Pons (tissue), 1 donor: ENCODE measurements at regions not wholly inside any gene's neighbourhood (a gene's known extent, or its start where the extent isn't known, plus 50 kb on each side); places are given as distances from the start of the nearest gene placed in this dataset.
"Not testable (repeated sequence)": the region's sequence is repeated elsewhere in the genome, so short reads cannot be mapped to it uniquely, and the experiment has no call there.

Experiments
- DNase-seq: peaks from one replicate; pipeline ENCODE4 v3.0.0-alpha.2; 2016; ENCODE audit warnings: low spot score

DNA sequence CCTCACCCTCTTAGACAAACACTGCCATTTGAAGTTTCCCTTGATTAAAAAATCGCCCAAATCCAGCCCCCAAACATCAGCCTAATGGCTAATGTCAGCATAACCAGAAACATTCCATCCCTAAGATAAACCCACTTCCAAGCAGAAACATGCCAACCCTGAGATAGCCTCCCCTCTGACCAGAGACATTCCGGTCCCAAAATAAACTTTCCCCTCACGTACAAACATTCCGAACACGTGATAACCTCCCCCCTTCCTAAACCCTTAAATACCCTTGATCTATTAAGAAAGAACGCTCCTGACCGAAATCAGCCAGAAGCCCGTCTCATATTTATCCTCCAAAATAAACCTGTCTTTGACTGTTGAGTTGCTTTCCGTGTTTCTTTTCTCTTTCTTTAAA lies 237.2 kb downstream of the ASMT start:
- DNase-seq, result no peak

DNA sequence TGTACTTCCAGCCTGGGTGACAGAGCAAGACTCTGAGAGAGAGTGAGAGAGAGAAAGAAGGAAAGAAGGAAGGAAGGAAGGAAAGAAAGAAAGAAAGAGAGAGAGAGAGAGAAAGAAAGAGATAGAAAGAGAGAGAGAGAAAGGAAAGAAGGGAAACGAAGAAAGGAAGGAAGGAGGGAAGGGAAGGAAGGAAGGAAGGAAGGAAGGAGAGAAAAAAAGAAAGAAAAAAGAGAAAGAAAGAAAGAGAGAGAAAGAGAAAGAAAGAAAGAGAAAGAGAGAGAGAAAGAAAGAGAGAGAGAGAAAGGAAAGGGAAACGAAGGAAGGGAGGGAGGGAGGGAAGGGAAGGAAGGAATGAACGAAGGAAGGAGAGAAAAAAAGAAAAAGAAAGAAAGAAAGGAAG lies 238.6 kb downstream of the ASMT start:
- DNase-seq, result no peak

DNA sequence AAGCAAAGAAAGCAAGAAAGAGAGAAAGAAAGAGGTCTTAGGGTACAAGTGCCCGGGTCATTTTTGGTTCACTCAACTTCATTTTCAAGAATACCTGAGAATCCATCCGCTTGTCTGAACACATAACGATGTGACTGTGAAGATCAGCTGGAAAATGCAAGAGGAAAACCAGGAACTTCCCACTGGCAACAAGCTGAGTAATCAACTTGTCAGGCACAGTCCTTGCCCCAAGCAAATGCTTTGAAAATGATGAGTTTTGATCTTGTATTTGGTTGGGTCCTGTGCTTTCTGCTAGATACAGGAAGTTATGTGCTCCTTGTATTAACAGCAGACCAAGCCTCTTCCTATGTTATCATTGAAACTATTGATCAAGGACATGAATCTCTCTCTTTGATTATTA lies 239.1 kb downstream of the ASMT start:
- no peak for DNase-seq

DNA sequence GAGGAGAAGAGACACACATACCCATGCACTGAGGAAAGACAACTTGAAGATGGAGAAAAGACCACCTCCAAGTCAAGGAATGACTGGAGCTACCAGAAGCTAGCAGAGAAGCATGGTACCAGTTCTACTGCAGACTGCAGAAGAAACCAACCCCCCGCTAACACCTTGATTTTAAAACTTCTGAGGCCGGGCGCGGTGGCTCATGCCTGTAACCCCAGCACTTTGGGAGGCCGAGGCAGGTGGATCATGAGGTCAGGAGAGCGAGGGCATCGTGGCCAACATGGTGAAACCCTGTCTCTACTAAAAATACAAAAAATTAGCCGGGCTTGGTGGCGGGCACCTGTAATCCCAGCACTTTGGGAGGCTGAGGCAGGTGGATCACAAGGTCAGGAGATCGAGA lies 240.0 kb downstream of the ASMT start:
- not testable (repeated sequence) for DNase-seq

DNA sequence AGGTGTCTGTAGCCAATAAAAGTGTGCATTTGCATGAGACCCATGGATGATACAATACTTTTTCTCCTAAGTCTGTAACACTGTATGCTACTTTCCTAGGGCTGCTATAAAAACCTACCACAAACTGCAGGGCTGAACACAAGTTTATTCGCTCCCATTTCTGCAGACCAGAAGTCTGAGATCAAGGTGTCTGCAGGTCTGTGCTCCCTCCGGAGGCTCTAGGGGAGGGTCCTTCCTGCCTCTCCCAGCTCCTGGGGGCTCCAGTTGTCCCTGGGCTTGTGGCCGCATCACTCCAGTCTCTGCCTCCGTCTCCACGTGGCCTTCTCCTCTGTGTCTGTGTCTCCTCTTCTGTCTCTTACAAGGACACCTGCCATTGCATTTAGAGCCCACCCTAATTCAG lies 244.4 kb downstream of the ASMT start:
- not testable (repeated sequence) for DNase-seq

DNA sequence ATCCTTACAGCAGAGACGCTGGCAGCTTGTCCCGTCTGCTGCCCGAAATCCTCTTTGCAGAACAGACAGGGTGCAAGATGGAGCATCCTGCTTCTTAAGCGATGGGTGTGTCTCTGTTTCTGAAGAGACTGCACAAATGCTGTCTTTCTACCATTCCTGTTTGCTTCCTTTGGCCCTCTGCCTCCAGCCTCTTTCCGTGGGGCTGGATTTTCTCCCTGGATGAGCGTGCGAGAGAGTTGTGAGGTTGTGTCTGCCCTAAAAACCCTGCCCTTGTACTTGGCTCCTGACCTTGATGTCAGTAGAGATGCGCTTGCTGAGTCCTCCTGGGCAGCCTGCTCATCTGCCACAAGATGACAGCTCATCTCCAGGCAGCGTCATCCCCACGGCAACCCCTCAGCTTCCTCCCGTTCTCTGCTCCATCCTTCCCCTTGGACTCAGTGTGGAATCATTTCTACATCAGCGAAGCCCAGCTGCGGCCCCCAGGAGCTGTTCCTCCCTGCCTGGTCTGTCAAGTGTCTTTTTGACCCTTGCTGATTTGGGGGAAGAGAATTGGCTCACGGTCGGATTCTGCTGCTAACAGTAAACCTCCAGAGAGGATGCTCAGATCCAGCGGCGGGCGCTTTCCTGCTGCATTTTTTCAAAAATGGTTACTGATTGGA lies 246.2 kb downstream of the ASMT start:
- peak; percentile 14 for DNase-seq

DNA sequence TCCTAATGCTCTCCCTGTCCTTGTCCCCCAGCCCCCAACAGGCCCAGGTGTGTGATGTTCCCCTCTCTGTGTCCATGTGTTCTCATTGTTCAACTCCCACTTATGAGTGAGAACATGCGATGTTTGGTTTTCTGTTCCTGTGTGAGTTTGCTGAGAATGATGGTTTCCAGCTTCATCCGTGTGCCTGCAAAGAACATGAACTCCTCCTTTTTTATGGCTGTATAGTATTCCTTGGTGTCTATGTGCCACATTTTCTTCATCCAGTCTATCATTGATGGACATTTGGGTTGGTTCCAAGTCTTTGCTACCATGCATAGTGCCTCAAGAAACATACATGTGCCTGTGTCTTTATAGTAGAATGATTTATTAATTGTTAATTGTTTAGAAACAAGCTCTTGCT lies 249.1 kb downstream of the ASMT start:
- not testable (repeated sequence) for DNase-seq

DNA sequence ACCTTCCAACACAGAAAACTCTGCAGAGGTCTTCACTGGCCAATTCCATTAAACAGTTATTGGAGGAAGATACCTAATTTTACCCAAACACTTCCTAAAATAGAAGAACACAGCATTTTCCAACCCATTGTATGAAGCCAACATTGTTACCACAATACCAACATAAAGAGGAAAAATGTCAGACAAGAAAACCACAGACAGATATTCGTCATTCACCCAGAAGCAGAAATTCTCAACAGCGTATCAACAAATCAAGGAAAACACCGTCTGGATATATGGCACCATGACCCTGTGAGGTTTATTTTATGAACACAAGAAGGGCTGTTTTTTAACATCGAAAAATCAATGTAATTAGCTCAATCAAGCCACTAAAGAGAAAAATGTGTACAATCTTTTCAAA lies 255.6 kb downstream of the ASMT start:
- no peak for DNase-seq

DNA sequence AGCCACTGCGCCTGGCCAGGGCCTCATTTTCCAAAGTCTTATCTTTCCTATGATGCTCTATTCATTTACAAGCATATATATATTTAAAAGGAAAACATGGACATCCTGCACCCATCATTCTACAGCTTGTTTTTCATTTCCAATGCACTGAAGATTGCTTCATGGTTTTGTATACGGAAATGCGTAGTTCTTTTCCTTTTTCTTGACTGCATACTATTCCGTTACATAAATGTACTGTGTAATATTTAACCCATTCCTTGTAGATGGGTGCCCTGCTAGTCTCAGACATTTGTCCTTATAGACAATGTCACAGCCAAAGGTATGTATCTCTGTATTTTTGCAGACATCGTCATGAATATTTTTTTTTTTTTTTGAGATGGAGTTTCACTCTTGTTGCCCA lies 257.0 kb downstream of the ASMT start:
- DNase-seq, result no peak

DNA sequence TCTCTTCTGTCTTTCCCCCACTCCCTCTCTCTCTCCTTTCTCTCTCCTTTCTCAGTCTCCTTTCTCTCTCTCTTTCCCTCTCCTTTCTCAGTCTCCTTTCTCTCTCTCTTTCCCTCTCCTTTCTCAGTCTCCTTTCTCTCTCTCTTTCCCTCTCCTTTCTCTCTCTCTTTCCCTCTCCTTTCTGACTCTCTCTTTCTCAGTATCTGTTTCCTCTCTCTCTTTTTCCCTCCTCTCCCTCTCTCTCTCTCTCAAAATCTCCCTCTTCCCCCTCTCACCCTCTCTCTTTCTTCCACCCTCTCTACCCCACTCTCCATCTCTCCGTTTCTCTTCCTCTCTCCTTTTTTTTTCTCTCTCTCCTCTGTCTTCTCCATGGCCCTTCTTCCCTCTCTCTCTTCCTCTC lies 258.8 kb downstream of the ASMT start:
- no peak for DNase-seq

DNA sequence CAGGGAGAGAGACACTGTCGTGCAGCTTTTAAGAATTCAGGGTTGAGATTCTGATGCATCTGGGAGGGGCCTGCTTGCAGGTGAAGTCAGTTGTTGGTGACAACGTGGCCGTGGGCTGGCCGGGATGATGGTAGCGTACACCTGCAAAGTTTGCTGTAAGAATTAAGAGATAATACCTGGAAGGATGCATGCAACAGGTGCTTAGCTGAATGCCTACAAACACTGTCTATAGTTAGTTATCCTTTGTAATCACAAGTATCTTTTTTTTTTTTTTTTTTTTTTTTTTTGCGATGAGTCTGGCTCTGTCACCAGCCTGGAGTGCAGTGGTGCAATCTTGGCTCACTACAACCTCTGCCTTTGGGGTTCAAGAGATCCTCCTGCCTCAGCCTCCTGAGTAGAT lies 259.6 kb downstream of the ASMT start:
- DNase-seq, result no peak

DNA sequence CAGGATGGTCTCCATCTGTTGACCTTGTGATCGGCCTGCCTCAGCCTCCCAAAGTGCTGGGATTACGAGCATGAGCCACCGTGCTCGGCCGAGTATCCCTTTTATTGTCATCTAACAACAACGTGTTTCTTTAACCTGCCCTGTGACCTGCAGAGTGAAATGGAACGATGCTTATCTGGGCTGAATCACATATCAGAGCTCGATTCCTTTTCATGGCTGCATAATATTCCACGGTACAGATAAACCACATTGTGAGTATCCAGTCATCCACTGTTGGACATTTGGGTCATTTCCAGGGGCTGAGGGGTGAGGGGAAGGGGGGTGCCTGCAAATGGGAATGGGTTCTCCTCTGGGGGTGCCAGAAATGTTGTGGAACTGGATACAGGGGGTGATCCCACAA lies 260.0 kb downstream of the ASMT start:
- DNase-seq, result no peak

DNA sequence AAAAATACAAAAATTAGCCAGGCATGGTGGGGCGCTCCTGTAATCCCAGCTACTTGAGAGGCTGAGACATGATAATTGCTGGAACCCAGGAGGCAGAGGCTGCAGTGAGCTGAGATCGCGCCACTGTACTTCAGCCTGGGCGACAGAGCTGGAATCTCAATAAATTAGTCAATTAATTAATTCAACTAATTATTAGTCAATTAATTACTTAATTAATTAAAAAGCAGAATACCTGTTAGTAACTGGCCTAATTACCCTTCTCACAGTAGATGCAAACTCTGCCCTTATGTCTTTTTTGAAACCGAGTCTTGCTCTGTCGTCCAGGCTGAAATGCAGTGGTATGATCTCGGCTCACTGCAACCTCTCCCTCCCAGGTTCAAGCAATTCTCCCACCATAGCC lies 261.2 kb downstream of the ASMT start:
- DNase-seq, result no peak

DNA sequence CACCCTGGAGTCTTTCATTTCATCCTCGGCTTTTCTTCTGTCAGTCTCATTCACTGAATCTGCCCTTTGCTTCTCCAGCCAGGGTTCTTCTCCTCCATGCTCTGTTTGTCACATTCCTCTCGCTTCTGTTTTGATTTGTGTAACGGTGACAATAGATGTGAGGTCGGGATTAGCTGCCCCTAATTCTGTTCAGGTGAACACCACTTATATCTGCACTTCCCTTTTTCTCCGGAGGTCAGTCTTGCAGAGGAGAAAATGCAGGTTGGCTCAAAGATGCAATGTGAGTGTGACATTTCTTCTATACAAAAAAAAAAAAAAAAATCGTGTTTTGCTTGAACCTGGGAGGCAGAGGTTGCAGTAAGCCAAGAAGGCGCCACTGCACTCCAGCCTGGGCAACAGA lies 262.9 kb downstream of the ASMT start:
- no peak for DNase-seq

DNA sequence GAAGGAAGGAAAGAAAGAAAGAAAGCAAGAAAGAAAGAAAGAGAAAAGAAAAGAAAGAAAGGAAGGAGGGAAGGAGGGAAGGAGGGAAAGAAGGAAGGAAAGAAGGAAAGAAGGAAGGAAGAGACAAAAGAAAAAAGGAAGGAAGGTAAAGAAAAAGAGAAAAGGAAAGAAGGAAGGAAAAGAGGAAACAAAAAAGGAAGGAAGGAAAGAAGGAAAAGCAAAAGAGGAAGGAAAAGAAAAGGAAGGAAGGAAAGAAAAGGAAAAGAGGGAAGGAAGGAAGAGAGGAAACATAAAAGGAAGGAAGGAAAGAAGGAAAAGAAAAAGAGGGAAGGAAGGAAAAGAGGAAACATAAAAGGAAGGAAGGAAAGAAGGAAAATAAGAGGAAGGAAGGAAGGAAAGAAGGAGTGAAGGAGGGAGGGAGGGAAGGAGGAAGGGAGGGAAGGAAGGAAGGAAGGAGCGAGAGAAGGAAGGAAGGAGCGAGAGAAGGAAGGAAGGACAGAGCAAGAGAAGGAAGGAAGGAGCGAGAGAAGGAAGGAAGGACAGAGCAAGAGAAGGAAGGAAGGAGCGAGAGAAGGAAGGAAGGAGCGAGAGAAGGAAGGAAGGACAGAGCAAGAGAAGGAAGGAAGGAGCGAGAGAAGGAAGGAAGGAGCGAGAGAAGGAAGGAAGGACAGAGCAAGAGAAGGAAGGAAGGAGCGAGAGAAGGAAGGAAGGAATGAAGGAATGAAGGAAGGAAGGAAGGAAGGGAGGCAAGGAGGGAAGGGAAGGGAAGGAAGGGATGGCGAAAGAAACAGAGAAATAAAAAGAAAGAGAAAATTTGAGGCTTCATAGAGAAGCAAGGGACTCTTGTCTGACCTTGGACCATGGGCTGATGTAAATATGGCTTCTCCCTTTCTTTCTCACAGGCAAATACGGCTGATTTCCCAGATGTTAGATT lies 266.3 kb downstream of the ASMT start:
- DNase-seq, result not testable (repeated sequence)

DNA sequence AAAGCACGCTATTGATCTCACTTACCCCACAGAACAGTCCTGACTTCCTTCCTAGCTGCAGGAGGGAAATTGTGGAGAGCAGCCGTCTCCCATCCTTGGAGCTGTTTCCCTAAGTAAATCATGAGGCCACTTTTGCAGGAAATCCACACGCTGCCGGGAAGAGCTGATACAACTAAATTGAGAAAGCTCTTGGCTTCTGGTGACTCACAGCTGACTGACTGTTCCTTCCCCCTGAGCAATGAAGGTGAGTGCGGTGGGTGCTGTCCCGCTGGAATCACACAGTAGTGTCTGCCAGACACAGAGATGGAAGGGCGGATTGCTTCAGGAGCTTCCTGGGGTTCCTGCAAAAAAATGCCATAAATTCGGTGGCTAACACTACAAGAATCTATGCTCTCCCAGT lies 268.9 kb downstream of the ASMT start:
- DNase-seq, result no peak

DNA sequence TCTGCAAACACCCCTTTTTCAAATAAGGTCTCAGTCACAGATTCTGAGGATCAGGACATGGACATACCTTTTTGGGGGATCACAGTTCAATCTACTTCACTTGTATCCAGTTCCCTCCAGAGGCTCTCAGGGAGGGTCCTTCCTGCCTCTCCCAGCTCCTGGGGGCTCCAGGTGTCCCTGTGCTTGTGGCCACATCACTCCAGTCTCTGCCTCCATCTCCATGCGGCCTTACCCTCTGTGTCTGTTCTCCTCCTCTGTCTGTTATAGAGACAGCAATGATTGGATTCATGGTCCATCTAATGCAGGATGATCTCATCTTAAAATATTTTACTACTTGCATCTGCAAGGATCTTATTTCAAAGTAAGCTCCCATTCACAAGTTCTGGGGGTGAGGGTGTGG lies 269.6 kb downstream of the ASMT start:
- DNase-seq, result no peak

DNA sequence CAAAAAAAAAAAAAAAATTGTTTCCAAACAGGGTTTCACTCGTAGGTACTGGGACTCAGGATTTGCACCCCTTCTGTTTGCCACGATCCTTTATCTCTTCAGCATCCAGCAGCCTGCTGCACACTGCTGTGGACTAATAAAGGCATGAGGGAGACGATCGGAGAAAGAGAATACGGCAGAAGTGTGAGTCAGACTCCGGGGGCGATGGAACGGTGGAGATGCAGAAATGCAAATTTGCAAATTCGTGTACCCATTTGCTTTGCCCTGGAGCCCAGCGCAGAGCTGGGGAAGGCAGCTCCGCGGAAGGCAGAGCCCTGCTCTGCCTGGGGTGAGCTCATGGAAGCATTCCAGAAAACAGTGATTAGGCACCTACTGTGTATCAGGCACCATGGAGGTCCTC lies 270.3 kb downstream of the ASMT start:
- no peak for DNase-seq

DNA sequence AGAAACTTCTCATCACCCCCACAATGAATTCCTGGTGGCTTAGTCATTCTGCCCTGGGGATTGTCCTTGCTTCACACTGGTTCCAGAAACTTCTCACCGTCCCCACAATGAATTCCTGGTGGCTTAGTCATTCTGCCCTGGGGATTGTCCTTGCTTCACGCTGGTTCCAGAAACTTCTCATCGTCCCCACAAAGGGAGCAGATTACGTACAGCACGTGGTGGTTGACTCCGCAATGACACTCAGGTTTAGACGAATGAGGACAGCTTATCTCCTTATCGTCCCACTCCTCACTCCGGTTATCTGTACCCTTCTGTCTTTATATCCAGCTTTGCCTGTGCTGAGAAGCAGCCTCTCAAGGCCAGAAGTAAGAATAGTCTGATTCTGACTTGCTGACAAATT lies 273.4 kb downstream of the ASMT start:
- DNase-seq, result not testable (repeated sequence)

DNA sequence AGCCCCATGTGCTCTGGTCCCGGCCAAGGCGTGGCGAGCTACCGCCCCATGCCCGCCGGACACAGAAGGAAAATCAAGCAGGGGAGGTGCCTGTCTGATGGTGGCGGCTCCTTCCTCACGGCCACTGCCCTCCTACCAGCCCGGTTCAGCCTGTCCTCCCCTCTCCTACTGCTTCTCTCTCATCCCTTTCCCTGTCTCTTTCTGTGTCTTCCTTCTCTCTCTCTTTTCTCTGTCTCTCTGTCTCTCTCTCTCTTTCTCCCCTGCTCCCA lies 279.1 kb downstream of the ASMT start:
- DNase-seq, result no peak

DNA sequence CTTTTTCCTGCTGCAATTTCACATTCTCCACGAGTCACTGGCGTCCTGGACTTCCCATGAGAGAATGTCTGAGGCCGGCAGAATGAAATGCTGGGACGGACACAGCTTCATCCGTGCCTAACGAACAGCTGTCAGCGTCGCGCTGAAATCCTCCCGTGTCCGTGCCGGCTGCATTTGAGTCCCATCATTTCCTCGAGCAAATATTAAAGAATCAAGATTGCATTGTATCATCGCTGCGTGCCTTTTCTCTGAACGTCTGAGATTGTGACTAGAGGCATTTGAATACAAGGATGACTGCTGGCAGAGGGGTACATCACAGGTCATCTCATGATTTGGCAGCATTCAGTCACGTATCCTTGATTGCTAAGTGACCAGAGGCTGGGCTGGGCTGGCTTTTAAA lies 279.9 kb downstream of the ASMT start:
- no peak for DNase-seq

DNA sequence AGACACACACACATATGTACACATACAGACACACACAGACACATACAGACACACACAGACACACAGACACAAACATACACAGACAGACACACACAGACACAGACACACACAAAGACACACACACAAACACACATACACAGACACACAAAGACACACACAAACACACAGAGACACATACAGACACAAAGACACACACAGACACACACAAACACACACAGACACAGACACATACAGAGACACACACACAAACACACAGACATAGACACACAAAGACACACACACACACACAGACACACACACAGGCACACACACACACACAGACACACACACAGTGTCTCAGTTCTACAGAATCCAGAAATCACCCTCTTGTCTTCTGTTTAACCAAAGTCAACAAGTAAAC lies 280.7 kb downstream of the ASMT start:
- DNase-seq, result no peak

DNA sequence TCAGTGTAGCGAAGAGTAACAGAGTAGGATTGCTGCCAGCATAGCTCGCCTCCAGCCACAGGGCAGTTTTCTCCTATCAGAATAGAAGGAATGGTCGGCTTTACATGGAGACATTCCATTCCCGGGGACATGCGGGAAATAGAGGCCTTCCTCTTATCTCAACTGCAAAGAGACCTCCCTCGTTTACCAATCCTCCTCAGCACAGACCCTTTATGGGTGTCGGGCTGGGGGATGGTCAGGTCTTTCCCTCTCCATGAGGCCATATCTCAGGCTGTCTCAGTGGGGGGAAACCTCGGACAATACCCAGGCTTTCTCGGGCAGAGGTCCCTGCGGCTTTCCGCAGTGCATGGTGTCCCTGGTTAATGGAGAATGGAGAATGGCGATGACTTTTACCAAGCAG lies 285.0 kb downstream of the ASMT start:
- no peak for DNase-seq

DNA sequence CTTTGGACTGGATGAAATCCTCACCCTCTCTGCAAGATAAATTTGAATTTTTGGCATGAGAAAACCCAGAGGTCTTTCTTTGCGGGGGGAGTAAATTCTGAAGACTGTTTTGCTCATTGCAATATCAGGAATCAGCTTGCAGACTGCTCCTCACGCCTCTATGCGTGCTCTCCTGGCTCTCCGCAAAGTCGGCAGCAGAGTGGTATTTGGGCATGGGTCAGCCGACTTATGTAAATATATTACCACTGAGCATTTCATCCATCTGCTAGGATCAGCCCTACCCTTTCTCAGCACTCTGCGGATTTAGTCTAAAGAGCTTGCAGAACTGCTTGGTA lies 288.0 kb downstream of the ASMT start:
- no peak for DNase-seq
